ENCODE measurements at regions not wholly inside any gene's neighbourhood (a gene's known extent, or its start where the extent isn't known, plus 50 kb on each side); places are given as distances from the start of the nearest gene placed in this dataset.

DNA sequence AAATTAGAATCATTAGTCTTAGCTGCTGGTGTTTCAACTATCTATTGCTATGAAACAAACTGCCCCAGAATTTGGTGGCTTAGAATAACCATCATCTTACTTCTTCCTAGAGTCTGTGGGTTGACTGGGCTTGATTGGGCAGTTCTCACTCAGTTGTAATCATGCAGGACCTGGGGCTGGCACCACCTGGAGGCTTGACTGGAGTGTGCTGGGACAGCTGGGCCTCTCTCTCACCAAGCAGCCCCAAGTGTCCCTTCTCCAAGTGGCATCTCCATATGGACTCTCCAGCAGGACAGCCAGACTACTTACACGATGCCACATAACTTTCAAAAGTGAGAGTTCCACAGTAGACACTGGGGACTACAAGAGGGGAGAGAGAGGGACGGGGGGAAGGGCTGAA, 140.3 kb upstream of the ATP1B1 start:
- no peak for DNase-seq
- H3K27ac ChIP-seq, result no peak overlapping the region
- no peaks in the 10 kb centered on the region for H3K27me3 ChIP-seq
- TF ChIP-seq CTCF (IDR thresholded peaks at IDR 0.05), result no peak
- H3K4me3 ChIP-seq, result no peak overlapping the region
- peak; percentile 27 for ATAC-seq
- H3K9me3 ChIP-seq, result no peaks in the 10 kb centered on the region
- H3K36me3 ChIP-seq, result no peaks in the 10 kb centered on the region
- no peaks in the 10 kb centered on the region for H3K4me1 ChIP-seq
- intact Hi-C loops (cut with DNase I), result no loop called here

DNA sequence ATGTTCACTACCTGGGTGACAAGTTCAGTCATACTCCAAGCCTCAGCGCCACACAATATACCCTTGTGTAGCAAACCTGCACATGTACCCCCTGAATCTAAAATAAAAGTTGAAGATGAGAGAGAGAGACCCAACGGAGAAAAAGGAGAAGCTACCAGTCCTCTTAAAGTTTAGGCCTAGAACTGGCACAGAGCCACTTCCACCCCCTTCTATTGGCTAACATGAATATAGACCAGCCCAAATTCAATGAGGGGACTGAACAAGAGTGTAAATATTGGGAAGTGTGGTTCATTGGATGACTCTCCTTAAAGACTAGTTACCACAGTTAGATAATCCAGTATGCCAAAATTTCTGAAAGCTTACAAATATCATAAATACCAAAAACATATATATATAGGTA, 139.9 kb upstream of the ATP1B1 start:
- Histone ChIP-seq H3K36me3 (no peaks in the 10 kb centered on the region), H3K4me3 (no peak overlapping the region), H3K4me1 (no peaks in the 10 kb centered on the region), H3K9me3 (no peaks in the 10 kb centered on the region), H3K27me3 (no peaks in the 10 kb centered on the region), H3K27ac (no peak overlapping the region)
- TF ChIP-seq CTCF (IDR thresholded peaks at IDR 0.05), result no peak
- peak; percentile 12 for ATAC-seq
- intact Hi-C loops (cut with DNase I), result no loop called here
- no peak for DNase-seq

- no peak for TF ChIP-seq CTCF (IDR thresholded peaks at IDR 0.05)
- Histone ChIP-seq H3K9me3 (no peaks in the 10 kb centered on the region), H3K27ac (no peak overlapping the region), H3K27me3 (no peaks in the 10 kb centered on the region), H3K4me3 (no peak overlapping the region), H3K36me3 (no peaks in the 10 kb centered on the region), H3K4me1 (peaks cover 3% of the 10 kb centered on the region)
- intact Hi-C loops (cut with DNase I), result no loop called here
- no peak for DNase-seq
- ATAC-seq, result no peak
Measured at GRCh38 chr1:168970926-168971659, 135.4 kb upstream of the ATP1B1 start.

GRCh38 chr1:168972225-168972624, 134.3 kb upstream of the ATP1B1 start:
- Histone ChIP-seq H3K27me3 (no peaks in the 10 kb centered on the region), H3K27ac (no peak overlapping the region), H3K36me3 (no peaks in the 10 kb centered on the region), H3K4me1 (peaks cover 3% of the 10 kb centered on the region), H3K9me3 (no peaks in the 10 kb centered on the region), H3K4me3 (no peak overlapping the region)
- no peak for TF ChIP-seq CTCF (IDR thresholded peaks at IDR 0.05)
- DNase-seq (no peak), ATAC-seq (peak; percentile 48)
- intact Hi-C loops (cut with DNase I), result no loop called here

DNA sequence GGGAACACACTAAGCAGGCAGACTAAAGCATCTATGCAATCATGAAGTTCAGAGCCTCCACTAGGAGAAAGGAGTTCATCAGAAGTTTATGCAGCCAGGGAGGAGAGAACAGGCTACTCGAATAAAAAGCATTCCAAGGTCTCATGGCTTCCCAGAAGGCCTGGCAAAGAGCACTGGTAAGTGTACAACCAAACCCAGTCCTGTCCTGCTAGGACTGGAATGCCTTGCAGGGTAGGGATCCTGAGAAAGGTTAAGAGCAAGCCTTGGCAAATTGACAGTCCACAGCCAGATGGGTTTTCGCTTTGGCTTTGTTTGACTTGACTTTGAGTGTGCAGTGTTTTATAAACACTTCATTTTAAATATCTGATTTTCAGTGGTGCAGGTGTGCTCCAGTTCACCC, 133.6 kb upstream of the ATP1B1 start:
- H3K9me3 ChIP-seq, result no peaks in the 10 kb centered on the region
- no peaks in the 10 kb centered on the region for H3K27me3 ChIP-seq
- no peak overlapping the region for H3K4me3 ChIP-seq
- intact Hi-C loops (cut with DNase I), result no loop called here
- H3K4me1 ChIP-seq, result peaks cover 3% of the 10 kb centered on the region
- H3K36me3 ChIP-seq, result no peaks in the 10 kb centered on the region
- DNase-seq, result peak; percentile 59
- no peak overlapping the region for H3K27ac ChIP-seq
- no peak for TF ChIP-seq CTCF (IDR thresholded peaks at IDR 0.05)
- ATAC-seq, result peak; percentile 95

DNA sequence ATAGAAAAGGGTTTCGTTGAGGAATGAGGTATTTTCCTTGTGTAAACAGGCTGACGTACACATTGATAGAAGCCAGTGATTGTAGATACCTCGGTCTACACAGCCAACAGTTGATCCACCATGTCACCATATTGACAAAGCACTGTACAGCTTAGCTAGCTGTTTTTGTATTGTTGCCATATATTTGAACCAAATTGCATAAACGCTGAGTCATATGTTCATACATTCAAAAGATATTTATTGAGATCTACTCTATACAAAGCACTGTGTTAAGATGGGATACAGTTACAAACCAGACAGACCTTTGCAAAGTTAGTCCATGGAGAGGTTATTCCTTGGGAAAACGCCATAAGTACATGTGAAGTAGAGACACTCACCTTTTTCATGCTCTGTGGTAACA, 132.4 kb upstream of the ATP1B1 start:
- Histone ChIP-seq H3K27me3 (no peaks in the 10 kb centered on the region), H3K27ac (no peak overlapping the region), H3K9me3 (no peaks in the 10 kb centered on the region), H3K36me3 (no peaks in the 10 kb centered on the region), H3K4me1 (peaks cover 3% of the 10 kb centered on the region), H3K4me3 (no peak overlapping the region)
- DNase-seq, result no peak
- no peak for TF ChIP-seq CTCF (IDR thresholded peaks at IDR 0.05)
- ATAC-seq, result no peak
- intact Hi-C loops (cut with DNase I), result no loop called here
